ENCODE measurements at regions not wholly inside any gene's neighbourhood (a gene's known extent, or its start where the extent isn't known, plus 50 kb on each side); places are given as distances from the start of the nearest gene placed in this dataset.

GRCh38 chr3:182212479-182213076 lies 500.9 kb downstream of the SOX2 start:
- DNase-seq (ENCODE audit: low read depth in 1 of 2, low spot score in 1 of 2): no peak
- TF ChIP-seq, protein P1, sequence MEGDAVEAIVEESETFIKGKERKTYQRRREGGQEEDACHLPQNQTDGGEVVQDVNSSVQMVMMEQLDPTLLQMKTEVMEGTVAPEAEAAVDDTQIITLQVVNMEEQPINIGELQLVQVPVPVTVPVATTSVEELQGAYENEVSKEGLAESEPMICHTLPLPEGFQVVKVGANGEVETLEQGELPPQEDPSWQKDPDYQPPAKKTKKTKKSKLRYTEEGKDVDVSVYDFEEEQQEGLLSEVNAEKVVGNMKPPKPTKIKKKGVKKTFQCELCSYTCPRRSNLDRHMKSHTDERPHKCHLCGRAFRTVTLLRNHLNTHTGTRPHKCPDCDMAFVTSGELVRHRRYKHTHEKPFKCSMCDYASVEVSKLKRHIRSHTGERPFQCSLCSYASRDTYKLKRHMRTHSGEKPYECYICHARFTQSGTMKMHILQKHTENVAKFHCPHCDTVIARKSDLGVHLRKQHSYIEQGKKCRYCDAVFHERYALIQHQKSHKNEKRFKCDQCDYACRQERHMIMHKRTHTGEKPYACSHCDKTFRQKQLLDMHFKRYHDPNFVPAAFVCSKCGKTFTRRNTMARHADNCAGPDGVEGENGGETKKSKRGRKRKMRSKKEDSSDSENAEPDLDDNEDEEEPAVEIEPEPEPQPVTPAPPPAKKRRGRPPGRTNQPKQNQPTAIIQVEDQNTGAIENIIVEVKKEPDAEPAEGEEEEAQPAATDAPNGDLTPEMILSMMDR (IDR thresholded peaks at IDR 0.05; ENCODE audit: insufficient read depth, low read length): no peak
- no peak for TF ChIP-seq GABPA (IDR thresholded peaks at IDR 0.05; ENCODE audit: low read depth)
- TF ChIP-seq SPI1 (IDR thresholded peaks at IDR 0.05; ENCODE audit: borderline replicate concordance, low read depth): no peak
- no peak for TF ChIP-seq POLR2AphosphoS5 (IDR thresholded peaks at IDR 0.05; ENCODE audit: low read depth)
- TF ChIP-seq REST (IDR thresholded peaks at IDR 0.05; ENCODE audit: insufficient replicate concordance, low read depth): no peak
- Histone ChIP-seq H3K27me3 (ENCODE audit: insufficient read depth, poor library complexity, severe bottlenecking) (no peaks in the 10 kb centered on the region), H3K4me3 (replicated peaks; ENCODE audit: insufficient read depth, low read length) (no peak overlapping the region), H3K27ac (replicated peaks) (no peak overlapping the region)

DNA sequence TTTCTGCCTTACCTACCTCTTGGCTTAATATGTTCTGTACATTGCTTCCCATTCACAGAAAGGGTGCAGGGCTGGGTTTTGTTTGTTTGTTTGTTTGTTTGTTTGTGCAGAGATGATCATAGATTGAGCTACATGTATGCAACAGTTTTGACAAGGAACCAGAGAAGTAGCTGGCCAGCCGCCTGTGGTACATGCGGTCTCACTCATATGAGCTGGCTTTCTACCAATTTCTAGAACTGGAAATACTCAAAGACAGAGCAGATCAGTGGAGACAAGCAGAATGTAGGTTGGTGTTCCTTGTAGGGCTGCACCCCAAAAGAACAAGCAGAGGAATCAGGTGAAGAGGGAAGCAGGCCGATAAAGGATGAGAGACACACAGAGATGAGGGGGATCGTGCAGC lies 502.7 kb downstream of the SOX2 start:
- no peak for DNase-seq (ENCODE audit: low read depth in 1 of 2, low spot score in 1 of 2)
- H3K27ac ChIP-seq (replicated peaks): no peak overlapping the region
- TF ChIP-seq, protein P1 (IDR thresholded peaks at IDR 0.05; ENCODE audit: insufficient read depth, low read length): no peak
- no peak for TF ChIP-seq SPI1 (IDR thresholded peaks at IDR 0.05; ENCODE audit: borderline replicate concordance, low read depth)
- no peak for TF ChIP-seq REST (IDR thresholded peaks at IDR 0.05; ENCODE audit: insufficient replicate concordance, low read depth)
- no peak for TF ChIP-seq GABPA (IDR thresholded peaks at IDR 0.05; ENCODE audit: low read depth)
- no peak for TF ChIP-seq POLR2AphosphoS5 (IDR thresholded peaks at IDR 0.05; ENCODE audit: low read depth)
- no peak overlapping the region for H3K4me3 ChIP-seq (replicated peaks; ENCODE audit: insufficient read depth, low read length)
- no peaks in the 10 kb centered on the region for H3K27me3 ChIP-seq (ENCODE audit: insufficient read depth, poor library complexity, severe bottlenecking)

- no peak for DNase-seq (ENCODE audit: low read depth in 1 of 2, low spot score in 1 of 2)
- TF ChIP-seq GABPA (IDR thresholded peaks at IDR 0.05; ENCODE audit: low read depth) (no peak), SPI1 (IDR thresholded peaks at IDR 0.05; ENCODE audit: borderline replicate concordance, low read depth) (no peak), REST (IDR thresholded peaks at IDR 0.05; ENCODE audit: insufficient replicate concordance, low read depth) (no peak), POLR2AphosphoS5 (IDR thresholded peaks at IDR 0.05; ENCODE audit: low read depth) (no peak)
- TF ChIP-seq, protein P1 (IDR thresholded peaks at IDR 0.05; ENCODE audit: insufficient read depth, low read length): no peak
Observed at GRCh38 chr3:182215881-182216280, 504.2 kb downstream of the SOX2 start.

More at GRCh38 chr3:182215881-182216280, 504.2 kb downstream of the SOX2 start:
- H3K27me3 ChIP-seq (ENCODE audit: insufficient read depth, poor library complexity, severe bottlenecking): no peaks in the 10 kb centered on the region
- H3K27ac ChIP-seq (replicated peaks): no peak overlapping the region
- no peak overlapping the region for H3K4me3 ChIP-seq (replicated peaks; ENCODE audit: insufficient read depth, low read length)

Measured in HL-60 (cell line).